GM23338 (cell line): ENCODE measurements at regions not wholly inside any gene's neighbourhood (a gene's known extent, or its start where the extent isn't known, plus 50 kb on each side); places are given as distances from the start of the nearest gene placed in this dataset.

Experiments
- ATAC-seq: fragments of 200-7000 bp; cut with Tn5 transposase; 3 replicates; pipeline ENCODE4 v1.9.1; 2020
- DNase-seq: peaks from one replicate; pipeline ENCODE4 v3.0.0-alpha.2; 2015; ENCODE audit warnings: low spot score
- H2AFZ ChIP-seq: fragments of 200-600 bp; sonication (generic); 2 replicates; pipeline ENCODE4 v1.8.0; 2016; ENCODE audit warnings: antibody characterized with exemption, mild to moderate bottlenecking, moderate library complexity
- H3F3A ChIP-seq: fragments of 200-600 bp; sonication (generic); replicated peaks from 2 replicates; pipeline ENCODE4 v1.8.0; 2017; ENCODE audit warnings: antibody characterized with exemption, mixed run types, low read depth
- H3K27ac ChIP-seq: fragments of 200-600 bp; sonication (generic); 2 replicates; pipeline ENCODE4 v1.6.1; 2016; ENCODE audit warnings: low read depth
- H3K27me3 ChIP-seq: fragments of 200-600 bp; sonication (generic); 2 replicates; pipeline ENCODE4 v1.8.0; 2016; ENCODE audit warnings: mild to moderate bottlenecking, mixed run types, moderate library complexity; ENCODE audit not compliant: insufficient read depth
- H3K36me3 ChIP-seq: fragments of 200-600 bp; sonication (generic); 2 replicates; pipeline ENCODE4 v1.8.0; 2016; ENCODE audit warnings: mild to moderate bottlenecking; ENCODE audit not compliant: insufficient read depth
- H3K4me1 ChIP-seq: fragments of 200-600 bp; sonication (generic); 2 replicates; pipeline ENCODE4 v1.8.0; 2016; ENCODE audit warnings: mild to moderate bottlenecking, moderate library complexity; ENCODE audit not compliant: insufficient read depth
- H3K4me2 ChIP-seq: fragments of 200-600 bp; sonication (generic); 2 replicates; pipeline ENCODE4 v1.7.1; 2017; ENCODE audit warnings: mixed run types
- H3K4me3 ChIP-seq: fragments of 200-600 bp; sonication (generic); 2 replicates; pipeline ENCODE4 v1.6.1; 2016; ENCODE audit warnings: mixed run types
- H3K79me2 ChIP-seq: fragments of 200-600 bp; sonication (generic); replicated peaks from 2 replicates; pipeline ENCODE4 v1.8.0; 2017; ENCODE audit warnings: mild to moderate bottlenecking; ENCODE audit not compliant: insufficient read depth
- H3K9me2 ChIP-seq: fragments of 200-600 bp; sonication (generic); 2 replicates; pipeline ENCODE4 v1.8.0; 2017; ENCODE audit not compliant: insufficient read depth
- H4K20me1 ChIP-seq: fragments of 200-600 bp; sonication (generic); replicated peaks from 2 replicates; pipeline ENCODE4 v1.8.0; 2017; ENCODE audit warnings: mild to moderate bottlenecking; ENCODE audit not compliant: insufficient read depth
- H3K27ac Mint-ChIP-seq: 2 replicates; pipeline ENCODE4 v1.8.0; 2020; ENCODE audit warnings: inconsistent platforms, mild to moderate bottlenecking, moderate library complexity, mixed read lengths
- H3K27me3 Mint-ChIP-seq: 3 replicates; pipeline ENCODE4 v1.8.0; 2022; ENCODE audit warnings: low read depth, mild to moderate bottlenecking, moderate library complexity, mixed read lengths, inconsistent platforms; ENCODE audit not compliant: insufficient read depth, poor library complexity
- H3K36me3 Mint-ChIP-seq: 3 replicates; pipeline ENCODE4 v1.8.0; 2021; ENCODE audit warnings: low read depth, mild to moderate bottlenecking, inconsistent platforms, moderate library complexity, mixed read lengths
- H3K4me1 Mint-ChIP-seq: 3 replicates; pipeline ENCODE4 v1.8.0; 2020; ENCODE audit warnings: mild to moderate bottlenecking, inconsistent platforms, mixed read lengths
- H3K4me3 Mint-ChIP-seq: 3 replicates; pipeline ENCODE4 v1.8.0; 2021; ENCODE audit warnings: moderate library complexity, mild to moderate bottlenecking, inconsistent platforms, mixed read lengths
- H3K9me3 Mint-ChIP-seq: 3 replicates; pipeline ENCODE4 v1.8.0; 2020; ENCODE audit warnings: moderate library complexity, mild to moderate bottlenecking, inconsistent platforms, mixed read lengths
- ETS1 ChIP-seq: IDR thresholded peaks from 2 replicates; pipeline ENCODE4 v1.6.1; 2016; ENCODE audit warnings: antibody characterized with exemption
- EZH2 ChIP-seq: fragments of 200-600 bp; sonication (generic); IDR thresholded peaks from one replicate; pipeline ENCODE4 v1.8.0; 2017; ENCODE audit warnings: antibody characterized with exemption, mild to moderate bottlenecking, low read depth; ENCODE audit not compliant: unreplicated experiment
- EZH2phosphoT487 ChIP-seq: fragments of 200-600 bp; sonication (generic); IDR thresholded peaks from one replicate; pipeline ENCODE4 v1.8.1; 2018; ENCODE audit warnings: antibody characterized with exemption; ENCODE audit not compliant: unreplicated experiment
- NANOG ChIP-seq: IDR thresholded peaks from 2 replicates; pipeline ENCODE4 v1.6.1; 2016; ENCODE audit warnings: antibody characterized with exemption, borderline replicate concordance
- POLR2AphosphoS5 ChIP-seq: IDR thresholded peaks from 2 replicates; pipeline ENCODE4 v1.6.1; 2016; ENCODE audit warnings: antibody characterized with exemption, low read depth
- STAT1 ChIP-seq: IDR thresholded peaks from one replicate; pipeline ENCODE4 v1.6.1; 2016; ENCODE audit warnings: antibody characterized with exemption; ENCODE audit not compliant: unreplicated experiment
- ZNF331 ChIP-seq: fragments of 250-450 bp; sonication (Bioruptor Pico); IDR thresholded peaks from 2 replicates; pipeline ENCODE4 v1.5.0; 2020; ENCODE audit warnings: low read depth, mild to moderate bottlenecking, moderate library complexity
- TF ChIP-seq, protein P1 (sequence below), 2 experiments: fragments of 200-600 bp in 1 of 2; sonication (generic) in 1 of 2; conservative IDR thresholded peaks; 2 replicates each; pipeline versions ENCODE4 v1.5.1 to v1.6.1; 2016 to 2017; ENCODE audit warnings: antibody characterized with exemption in 2 of 2, low read depth in 2 of 2, mild to moderate bottlenecking in 2 of 2, moderate library complexity in 1 of 2
- TF ChIP-seq, protein P2 (sequence below): IDR thresholded peaks from one replicate; pipeline ENCODE4 v1.6.1; 2018; ENCODE audit warnings: antibody characterized with exemption; ENCODE audit not compliant: unreplicated experiment

DNA sequence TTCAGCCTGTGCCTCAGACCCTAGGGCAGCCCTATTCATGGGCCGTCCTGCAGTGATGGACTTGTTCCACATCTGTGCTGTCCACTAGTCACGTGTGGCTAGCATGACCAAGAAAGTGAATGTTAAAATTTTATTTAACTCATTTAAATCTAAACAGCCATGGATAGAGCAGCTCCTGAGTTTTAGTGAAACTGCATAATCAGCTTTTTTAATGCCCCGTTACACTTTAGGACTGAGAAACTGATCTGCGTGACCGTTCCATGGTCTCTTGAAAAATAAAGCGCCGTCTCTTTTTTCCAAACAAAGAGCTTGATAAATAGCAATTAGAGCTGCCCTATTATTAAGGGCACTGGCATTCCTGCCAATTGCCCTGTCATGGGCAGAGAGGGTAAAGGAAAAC is 76.5 kb upstream of the SNX19 start (continued):
- TF ChIP-seq ZNF331 (no peak), EZH2 (no peak), POLR2AphosphoS5 (no peak), EZH2phosphoT487 (no peak), STAT1 (no peak), NANOG (no peak), ETS1 (no peak)
- TF ChIP-seq, protein P1, sequence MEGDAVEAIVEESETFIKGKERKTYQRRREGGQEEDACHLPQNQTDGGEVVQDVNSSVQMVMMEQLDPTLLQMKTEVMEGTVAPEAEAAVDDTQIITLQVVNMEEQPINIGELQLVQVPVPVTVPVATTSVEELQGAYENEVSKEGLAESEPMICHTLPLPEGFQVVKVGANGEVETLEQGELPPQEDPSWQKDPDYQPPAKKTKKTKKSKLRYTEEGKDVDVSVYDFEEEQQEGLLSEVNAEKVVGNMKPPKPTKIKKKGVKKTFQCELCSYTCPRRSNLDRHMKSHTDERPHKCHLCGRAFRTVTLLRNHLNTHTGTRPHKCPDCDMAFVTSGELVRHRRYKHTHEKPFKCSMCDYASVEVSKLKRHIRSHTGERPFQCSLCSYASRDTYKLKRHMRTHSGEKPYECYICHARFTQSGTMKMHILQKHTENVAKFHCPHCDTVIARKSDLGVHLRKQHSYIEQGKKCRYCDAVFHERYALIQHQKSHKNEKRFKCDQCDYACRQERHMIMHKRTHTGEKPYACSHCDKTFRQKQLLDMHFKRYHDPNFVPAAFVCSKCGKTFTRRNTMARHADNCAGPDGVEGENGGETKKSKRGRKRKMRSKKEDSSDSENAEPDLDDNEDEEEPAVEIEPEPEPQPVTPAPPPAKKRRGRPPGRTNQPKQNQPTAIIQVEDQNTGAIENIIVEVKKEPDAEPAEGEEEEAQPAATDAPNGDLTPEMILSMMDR (conservative IDR thresholded peaks at IDR 0.05; ENCODE audit: low read depth in 2 of 2): no peak
- TF ChIP-seq, protein P2, sequence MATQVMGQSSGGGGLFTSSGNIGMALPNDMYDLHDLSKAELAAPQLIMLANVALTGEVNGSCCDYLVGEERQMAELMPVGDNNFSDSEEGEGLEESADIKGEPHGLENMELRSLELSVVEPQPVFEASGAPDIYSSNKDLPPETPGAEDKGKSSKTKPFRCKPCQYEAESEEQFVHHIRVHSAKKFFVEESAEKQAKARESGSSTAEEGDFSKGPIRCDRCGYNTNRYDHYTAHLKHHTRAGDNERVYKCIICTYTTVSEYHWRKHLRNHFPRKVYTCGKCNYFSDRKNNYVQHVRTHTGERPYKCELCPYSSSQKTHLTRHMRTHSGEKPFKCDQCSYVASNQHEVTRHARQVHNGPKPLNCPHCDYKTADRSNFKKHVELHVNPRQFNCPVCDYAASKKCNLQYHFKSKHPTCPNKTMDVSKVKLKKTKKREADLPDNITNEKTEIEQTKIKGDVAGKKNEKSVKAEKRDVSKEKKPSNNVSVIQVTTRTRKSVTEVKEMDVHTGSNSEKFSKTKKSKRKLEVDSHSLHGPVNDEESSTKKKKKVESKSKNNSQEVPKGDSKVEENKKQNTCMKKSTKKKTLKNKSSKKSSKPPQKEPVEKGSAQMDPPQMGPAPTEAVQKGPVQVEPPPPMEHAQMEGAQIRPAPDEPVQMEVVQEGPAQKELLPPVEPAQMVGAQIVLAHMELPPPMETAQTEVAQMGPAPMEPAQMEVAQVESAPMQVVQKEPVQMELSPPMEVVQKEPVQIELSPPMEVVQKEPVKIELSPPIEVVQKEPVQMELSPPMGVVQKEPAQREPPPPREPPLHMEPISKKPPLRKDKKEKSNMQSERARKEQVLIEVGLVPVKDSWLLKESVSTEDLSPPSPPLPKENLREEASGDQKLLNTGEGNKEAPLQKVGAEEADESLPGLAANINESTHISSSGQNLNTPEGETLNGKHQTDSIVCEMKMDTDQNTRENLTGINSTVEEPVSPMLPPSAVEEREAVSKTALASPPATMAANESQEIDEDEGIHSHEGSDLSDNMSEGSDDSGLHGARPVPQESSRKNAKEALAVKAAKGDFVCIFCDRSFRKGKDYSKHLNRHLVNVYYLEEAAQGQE: no peak

DNA sequence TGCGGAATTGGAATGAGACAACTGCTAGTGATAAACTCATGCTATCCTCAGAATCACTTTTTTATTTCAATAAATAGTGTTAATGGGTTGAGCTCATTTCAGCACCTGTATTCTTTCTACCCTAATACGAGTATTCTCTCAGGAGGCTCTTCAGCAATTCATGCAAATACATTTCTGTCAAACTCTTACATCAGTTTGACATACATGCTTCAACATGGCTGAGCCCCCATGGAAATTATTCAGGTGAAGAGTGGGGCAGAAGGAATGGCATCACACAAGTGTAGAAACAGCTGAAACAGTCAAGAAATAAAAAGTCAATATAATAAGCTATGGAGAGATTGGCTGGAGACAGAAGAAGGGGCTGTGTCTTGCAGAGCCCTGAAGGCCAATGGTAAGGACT is 77.8 kb upstream of the SNX19 start:
- Mint-ChIP-seq H3K27me3 (no peaks in the 10 kb centered on the region), H3K36me3 (no peaks in the 10 kb centered on the region), H3K4me3 (no peak overlapping the region), H3K4me1 (no peaks in the 10 kb centered on the region), H3K9me3 (0 out of 3 replicates have a peak, but pooled peaks cover 2% of the 10 kb centered on the region), H3K27ac (no peak overlapping the region)
- Histone ChIP-seq H3K27ac (no peak overlapping the region), H3K4me1 (no peaks in the 10 kb centered on the region), H3K9me2 (no peaks in the 10 kb centered on the region), H3K36me3 (no peaks in the 10 kb centered on the region), H2AFZ (no peak overlapping the region), H3K4me2 (no peak overlapping the region), H4K20me1 (no peaks in the 10 kb centered on the region), H3K79me2 (no peaks in the 10 kb centered on the region), H3F3A (no peaks in the 10 kb centered on the region), H3K4me3 (no peak overlapping the region), H3K27me3 (no peaks in the 10 kb centered on the region)
- no peak for ATAC-seq
- no peak for DNase-seq
- TF ChIP-seq EZH2phosphoT487 (no peak), EZH2 (no peak), NANOG (no peak)
